HCT116 (cell line): ENCODE measurements at regions not wholly inside any gene's neighbourhood (a gene's known extent, or its start where the extent isn't known, plus 50 kb on each side); places are given as distances from the start of the nearest gene placed in this dataset.

Source experiments
- ATAC-seq: fragments of 200-7000 bp; cut with Tn5 transposase; 2 replicates; pipeline ENCODE4 v1.9.1; 2020; ENCODE audit warnings: mild to moderate bottlenecking, moderate library complexity
- BruUV-seq: library from RNA; stranded (reverse); fragments of 400-500 nt; replicated peaks from 2 replicates; lab custom pipeline; 2021; lab: Mats Ljungman, UMichigan
- CTCF ChIA-PET: fragments of 300-600 bp; sonication (Branson Sonifier 250); formaldehyde crosslinking; loops from one replicate; lab custom pipeline; 2021; ENCODE audit warnings: antibody characterized with exemption; lab: Charles Lee
- POLR2A ChIA-PET: fragments of 300-600, 350-600 bp; sonication (Branson Sonifier 250); formaldehyde crosslinking; loops from one replicate; lab custom pipeline; 2021; ENCODE audit warnings: antibody characterized with exemption; lab: Charles Lee
- RAD21 ChIA-PET, 2 experiments: fragments of 300-600 bp; sonication (Branson Sonifier 250); formaldehyde crosslinking; loops; one replicate each; lab custom pipeline; 2023; ENCODE audit warnings: low total read pairs in 2 of 2; ENCODE audit not compliant: uncharacterized antibody in 2 of 2, unreplicated experiment in 2 of 2, low non-redundant PET in 1 of 2; lab: Charles Lee
- DNase-seq: peaks from one replicate; pipeline ENCODE4 v3.0.0-alpha.2; 2010; ENCODE audit warnings: low read depth, low spot score
- H2AFZ ChIP-seq: fragments of 200-600 bp; shearing (Covaris generic), sonication (generic); 2 replicates; pipeline ENCODE4 v1.6.1; 2017; ENCODE audit warnings: low read depth, mixed run types, mixed read lengths, antibody characterized with exemption, low read length; ENCODE audit not compliant: poor library complexity, severe bottlenecking
- H3K27ac ChIP-seq: 2 replicates; pipeline ENCODE4 v1.5.1; 2012; ENCODE audit warnings: low read depth, low read length
- H3K27me3 ChIP-seq: fragments of 200-600 bp; sonication (generic); 2 replicates; pipeline ENCODE4 v1.6.1; 2016; ENCODE audit warnings: mixed run types, low read length, mixed read lengths; ENCODE audit not compliant: insufficient read depth
- H3K36me3 ChIP-seq, 2 experiments: fragments of 200-500 bp in 1 of 2; fragments of 200-600 bp in 1 of 2; sonication (Bioruptor generic) in 1 of 2; sonication (generic) in 1 of 2; 2 replicates each; pipeline versions ENCODE4 v1.5.1 to v1.6.1; 2014 to 2016; ENCODE audit warnings: low read length in 2 of 2, inconsistent platforms in 1 of 2, mixed read lengths in 1 of 2, mixed run types in 1 of 2; ENCODE audit not compliant: insufficient read depth in 2 of 2, control insufficient read depth in 1 of 2
- H3K4me1 ChIP-seq, 2 experiments: fragments of 200-600 bp in 1 of 2; sonication (generic) in 1 of 2; 2 replicates each; pipeline versions ENCODE4 v1.5.1 to v1.6.1; 2012 to 2017; ENCODE audit warnings: low read length in 2 of 2, inconsistent platforms in 1 of 2, mild to moderate bottlenecking in 1 of 2, mixed read lengths in 1 of 2, mixed run types in 1 of 2, moderate library complexity in 1 of 2; ENCODE audit not compliant: insufficient read depth in 2 of 2, control insufficient read depth in 1 of 2
- H3K4me2 ChIP-seq: fragments of 200-600 bp; sonication (generic); 2 replicates; pipeline ENCODE4 v1.6.1; 2017; ENCODE audit warnings: mixed run types, low read length, mixed read lengths
- H3K4me3 ChIP-seq, 2 experiments: fragments of 200-600 bp in 1 of 2; sonication (generic) in 1 of 2; replicated peaks in 1 of 2; 2 replicates each; pipeline ENCODE4 v1.5.1; 2011 to 2016; ENCODE audit warnings: low read length in 2 of 2, control low read depth in 1 of 2, low read depth in 1 of 2, mild to moderate bottlenecking in 1 of 2, mixed read lengths in 1 of 2, mixed run types in 1 of 2
- H3K79me2 ChIP-seq: fragments of 200-600 bp; sonication (generic); 2 replicates; pipeline ENCODE4 v1.6.1; 2017; ENCODE audit warnings: mild to moderate bottlenecking, mixed run types, low read length, moderate library complexity, mixed read lengths; ENCODE audit not compliant: insufficient read depth
- H3K9ac ChIP-seq: fragments of 200-600 bp; sonication (generic); 2 replicates; pipeline ENCODE4 v1.6.1; 2016; ENCODE audit warnings: low read length, mixed read lengths
- H3K9me2 ChIP-seq: fragments of 200-600 bp; sonication (generic), shearing (Covaris generic); 2 replicates; pipeline ENCODE4 v1.6.1; 2017; ENCODE audit warnings: mixed run types, mild to moderate bottlenecking, moderate library complexity; ENCODE audit not compliant: insufficient read depth
- H3K9me3 ChIP-seq, 2 experiments: fragments of 200-500 bp in 1 of 2; fragments of 200-600 bp in 1 of 2; sonication (Bioruptor generic) in 1 of 2; sonication (generic) in 1 of 2; 2 replicates each; pipeline ENCODE4 v1.6.1; 2014 to 2017; ENCODE audit warnings: low read length in 2 of 2, mixed read lengths in 2 of 2, inconsistent platforms in 1 of 2, low read depth in 1 of 2, mild to moderate bottlenecking in 1 of 2, mixed run types in 1 of 2, moderate library complexity in 1 of 2; ENCODE audit not compliant: control insufficient read depth in 1 of 2, insufficient read depth in 1 of 2
- H4K20me1 ChIP-seq: fragments of 200-600 bp; sonication (generic), shearing (Covaris generic); 2 replicates; pipeline ENCODE4 v1.6.1; 2017; ENCODE audit warnings: mixed run types, mild to moderate bottlenecking, moderate library complexity; ENCODE audit not compliant: insufficient read depth
- CEBPB ChIP-seq: IDR thresholded peaks from 2 replicates; pipeline ENCODE4 v1.6.1; 2012; ENCODE audit warnings: low read depth
- EGR1 ChIP-seq: IDR thresholded peaks from 2 replicates; pipeline ENCODE4 v1.6.1; 2012; ENCODE audit warnings: low read depth
- EZH2phosphoT487 ChIP-seq: fragments of 200-600 bp; IDR thresholded peaks from 2 replicates; pipeline ENCODE4 v1.6.1; 2018; ENCODE audit warnings: antibody characterized with exemption, borderline replicate concordance
- FOSL1 ChIP-seq: IDR thresholded peaks from 2 replicates; pipeline ENCODE4 v1.6.1; 2012; ENCODE audit warnings: low read depth
- POLR2A ChIP-seq: IDR thresholded peaks from 2 replicates; pipeline ENCODE4 v1.7.0; 2011; ENCODE audit warnings: borderline replicate concordance; ENCODE audit not compliant: insufficient read depth, insufficient read length; ENCODE audit errors: extremely low read depth
- POLR2AphosphoS5 ChIP-seq: IDR thresholded peaks from 2 replicates; pipeline ENCODE4 v1.6.1; 2011; ENCODE audit warnings: mild to moderate bottlenecking, low read depth, low read length, moderate library complexity
- SIN3A ChIP-seq: IDR thresholded peaks from 2 replicates; pipeline ENCODE4 v1.6.1; 2012; ENCODE audit warnings: low read depth
- SRF ChIP-seq: IDR thresholded peaks from 2 replicates; pipeline ENCODE4 v1.6.1; 2012; ENCODE audit warnings: low read depth
- TCF7L2 ChIP-seq: IDR thresholded peaks from 2 replicates; pipeline ENCODE4 v1.7.0; 2011; ENCODE audit warnings: borderline replicate concordance, inconsistent platforms; ENCODE audit not compliant: insufficient read depth, insufficient read length; ENCODE audit errors: extremely low read depth
- YY1 ChIP-seq: IDR thresholded peaks from 2 replicates; pipeline ENCODE4 v1.6.1; 2011; ENCODE audit warnings: low read length, low read depth, moderate library complexity, mild to moderate bottlenecking; ENCODE audit not compliant: insufficient replicate concordance; ENCODE audit errors: extremely low read depth
- ZFX ChIP-seq: fragments of 450-650 bp; IDR thresholded peaks from 2 replicates; pipeline ENCODE4 v1.6.1; 2017
- ZNF274 ChIP-seq: fragments of 200-500 bp; sonication (Bioruptor generic); IDR thresholded peaks from 2 replicates; pipeline ENCODE4 v1.6.1; 2014; ENCODE audit warnings: mild to moderate bottlenecking, low read depth, low read length, inconsistent platforms
- intact Hi-C: fragments of 100-400 bp; cut with micrococcal nuclease; formaldehyde crosslinking; loops from 2 replicates; pipeline ENCODE4 v1.10.0; 2022
- TF ChIP-seq, protein P1 (sequence below): IDR thresholded peaks from 2 replicates; pipeline ENCODE4 v1.6.1; 2012; ENCODE audit warnings: low read depth
- TF ChIP-seq, protein P2 (sequence below), 3 experiments: fragments of 200-600 bp in 1 of 3; sonication (generic) in 1 of 3; IDR thresholded peaks in 2 of 3; conservative IDR thresholded peaks in 1 of 3; 2 replicates each; pipeline ENCODE4 v1.5.1; 2012 to 2017; ENCODE audit warnings: low read depth in 2 of 3, low read length in 2 of 3, antibody characterized with exemption in 1 of 3, borderline replicate concordance in 1 of 3, control low read depth in 1 of 3, mild to moderate bottlenecking in 1 of 3, mixed read lengths in 1 of 3, mixed run types in 1 of 3, moderate library complexity in 1 of 3; ENCODE audit not compliant: insufficient read depth in 1 of 3

DNA sequence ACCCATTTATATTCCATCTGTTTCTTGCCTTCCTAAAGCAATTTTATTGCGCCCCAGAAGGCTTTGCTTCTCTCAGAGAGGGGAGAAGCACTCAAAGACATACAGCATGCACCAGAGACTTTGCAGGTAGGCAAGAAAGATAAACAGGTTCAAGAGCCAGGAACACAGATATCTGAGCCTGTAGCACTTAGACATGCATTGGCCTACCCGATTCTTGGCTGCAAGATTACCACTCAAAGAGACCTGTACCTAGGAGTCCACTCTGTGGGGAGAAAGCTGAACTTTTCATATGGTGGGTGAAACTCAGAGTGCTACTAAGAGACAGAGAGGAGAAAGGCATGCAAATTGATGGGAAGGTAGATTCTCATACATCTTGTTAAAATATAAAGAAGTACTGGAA is 609.4 kb upstream of the PKN2 start:
- Histone ChIP-seq H3K4me2 (no peak overlapping the region), H3K36me3 (no peaks in the 10 kb centered on the region), H3K4me3 (no peak overlapping the region), H3K27ac (no peak overlapping the region), H3K9ac (no peak overlapping the region), H3K9me2 (no peaks in the 10 kb centered on the region), H3K27me3 (no peaks in the 10 kb centered on the region), H3K4me1 (no peaks in the 10 kb centered on the region), H3K79me2 (no peaks in the 10 kb centered on the region), H2AFZ (no peak overlapping the region), H3K9me3 (no peaks in the 10 kb centered on the region), H4K20me1 (no peaks in the 10 kb centered on the region)
- DNase-seq (no peak), ATAC-seq (no peak)
- intact Hi-C loops = no loop called here
- no peak for TF ChIP-seq POLR2A
- no peak for TF ChIP-seq FOSL1
- no peak for TF ChIP-seq CEBPB
- TF ChIP-seq YY1 = no peak
- no peak for TF ChIP-seq EGR1
- TF ChIP-seq ZNF274 = no peak
- TF ChIP-seq, protein P1, sequence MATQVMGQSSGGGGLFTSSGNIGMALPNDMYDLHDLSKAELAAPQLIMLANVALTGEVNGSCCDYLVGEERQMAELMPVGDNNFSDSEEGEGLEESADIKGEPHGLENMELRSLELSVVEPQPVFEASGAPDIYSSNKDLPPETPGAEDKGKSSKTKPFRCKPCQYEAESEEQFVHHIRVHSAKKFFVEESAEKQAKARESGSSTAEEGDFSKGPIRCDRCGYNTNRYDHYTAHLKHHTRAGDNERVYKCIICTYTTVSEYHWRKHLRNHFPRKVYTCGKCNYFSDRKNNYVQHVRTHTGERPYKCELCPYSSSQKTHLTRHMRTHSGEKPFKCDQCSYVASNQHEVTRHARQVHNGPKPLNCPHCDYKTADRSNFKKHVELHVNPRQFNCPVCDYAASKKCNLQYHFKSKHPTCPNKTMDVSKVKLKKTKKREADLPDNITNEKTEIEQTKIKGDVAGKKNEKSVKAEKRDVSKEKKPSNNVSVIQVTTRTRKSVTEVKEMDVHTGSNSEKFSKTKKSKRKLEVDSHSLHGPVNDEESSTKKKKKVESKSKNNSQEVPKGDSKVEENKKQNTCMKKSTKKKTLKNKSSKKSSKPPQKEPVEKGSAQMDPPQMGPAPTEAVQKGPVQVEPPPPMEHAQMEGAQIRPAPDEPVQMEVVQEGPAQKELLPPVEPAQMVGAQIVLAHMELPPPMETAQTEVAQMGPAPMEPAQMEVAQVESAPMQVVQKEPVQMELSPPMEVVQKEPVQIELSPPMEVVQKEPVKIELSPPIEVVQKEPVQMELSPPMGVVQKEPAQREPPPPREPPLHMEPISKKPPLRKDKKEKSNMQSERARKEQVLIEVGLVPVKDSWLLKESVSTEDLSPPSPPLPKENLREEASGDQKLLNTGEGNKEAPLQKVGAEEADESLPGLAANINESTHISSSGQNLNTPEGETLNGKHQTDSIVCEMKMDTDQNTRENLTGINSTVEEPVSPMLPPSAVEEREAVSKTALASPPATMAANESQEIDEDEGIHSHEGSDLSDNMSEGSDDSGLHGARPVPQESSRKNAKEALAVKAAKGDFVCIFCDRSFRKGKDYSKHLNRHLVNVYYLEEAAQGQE = no peak
- TF ChIP-seq, protein P2, sequence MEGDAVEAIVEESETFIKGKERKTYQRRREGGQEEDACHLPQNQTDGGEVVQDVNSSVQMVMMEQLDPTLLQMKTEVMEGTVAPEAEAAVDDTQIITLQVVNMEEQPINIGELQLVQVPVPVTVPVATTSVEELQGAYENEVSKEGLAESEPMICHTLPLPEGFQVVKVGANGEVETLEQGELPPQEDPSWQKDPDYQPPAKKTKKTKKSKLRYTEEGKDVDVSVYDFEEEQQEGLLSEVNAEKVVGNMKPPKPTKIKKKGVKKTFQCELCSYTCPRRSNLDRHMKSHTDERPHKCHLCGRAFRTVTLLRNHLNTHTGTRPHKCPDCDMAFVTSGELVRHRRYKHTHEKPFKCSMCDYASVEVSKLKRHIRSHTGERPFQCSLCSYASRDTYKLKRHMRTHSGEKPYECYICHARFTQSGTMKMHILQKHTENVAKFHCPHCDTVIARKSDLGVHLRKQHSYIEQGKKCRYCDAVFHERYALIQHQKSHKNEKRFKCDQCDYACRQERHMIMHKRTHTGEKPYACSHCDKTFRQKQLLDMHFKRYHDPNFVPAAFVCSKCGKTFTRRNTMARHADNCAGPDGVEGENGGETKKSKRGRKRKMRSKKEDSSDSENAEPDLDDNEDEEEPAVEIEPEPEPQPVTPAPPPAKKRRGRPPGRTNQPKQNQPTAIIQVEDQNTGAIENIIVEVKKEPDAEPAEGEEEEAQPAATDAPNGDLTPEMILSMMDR (IDR thresholded peaks at IDR 0.05 in 2 of 3, conservative IDR thresholded peaks at IDR 0.05 in 1 of 3; ENCODE audit: borderline replicate concordance in 1 of 3, insufficient read depth in 1 of 3, low read depth in 2 of 3, low read length in 2 of 3) = no peak
- TF ChIP-seq SRF = no peak
- TF ChIP-seq ZFX = no peak
- TF ChIP-seq SIN3A = no peak
- TF ChIP-seq EZH2phosphoT487 = no peak
- TF ChIP-seq POLR2AphosphoS5 = no peak
- TF ChIP-seq TCF7L2 = no peak
- RAD21 ChIA-PET = no interaction called here
- CTCF ChIA-PET = no interaction called here
- POLR2A ChIA-PET = no interaction called here
- no TSS peak for BruUV-seq
